ENCODE measurements at regions not wholly inside any gene's neighbourhood (a gene's known extent, or its start where the extent isn't known, plus 50 kb on each side); places are given as distances from the start of the nearest gene placed in this dataset.

GRCh38 chr1:106121728-106122127 is 934.7 kb upstream of the PRMT6 start:
- no peaks in the 10 kb centered on the region for H3K4me1 ChIP-seq (ENCODE audit: insufficient read depth, low read length)
- no peak for TF ChIP-seq EZH2 (IDR thresholded peaks at IDR 0.05; ENCODE audit: borderline replicate concordance, low read depth, low read length, severe bottlenecking)
- no peak for TF ChIP-seq CTCF (IDR thresholded peaks at IDR 0.05; ENCODE audit: borderline replicate concordance, extremely low read depth, low read length, poor library complexity, severe bottlenecking)
- no peak for DNase-seq
- no peaks in the 10 kb centered on the region for H4K20me1 ChIP-seq (ENCODE audit: insufficient read depth, low read length)
- no peak overlapping the region for H3K9ac ChIP-seq (ENCODE audit: low read depth, low read length)
- no peak overlapping the region for H3K4me3 ChIP-seq (ENCODE audit: low read depth in 1 of 2, low read length in 2 of 2)
- no peaks in the 10 kb centered on the region for H3K27me3 ChIP-seq (ENCODE audit: insufficient read depth, low read length, poor library complexity)
- H3K36me3 ChIP-seq (ENCODE audit: insufficient read depth, low read length) = no peaks in the 10 kb centered on the region
- no peak overlapping the region for H3K27ac ChIP-seq (ENCODE audit: low read length)
- H3K9me3 ChIP-seq (ENCODE audit: insufficient read depth, low read length, severe bottlenecking) = peaks cover 23% of the 10 kb centered on the region
- ATAC-seq (ENCODE audit: insufficient read depth, low read depth) = no peak
- no peak overlapping the region for H2AFZ ChIP-seq (ENCODE audit: low read depth, low read length)
- H3K4me2 ChIP-seq (ENCODE audit: insufficient read depth, low read length) = no peak overlapping the region
- no peaks in the 10 kb centered on the region for H3K79me2 ChIP-seq (ENCODE audit: insufficient read depth, low read length)

GRCh38 chr1:106134561-106134960 is 921.9 kb upstream of the PRMT6 start:
- no peak overlapping the region for H3K4me3 ChIP-seq (ENCODE audit: low read depth in 1 of 2, low read length in 2 of 2)
- no peak for ATAC-seq (ENCODE audit: insufficient read depth, low read depth)
- no peaks in the 10 kb centered on the region for H3K79me2 ChIP-seq (ENCODE audit: insufficient read depth, low read length)
- no peak overlapping the region for H3K4me2 ChIP-seq (ENCODE audit: insufficient read depth, low read length)
- no peaks in the 10 kb centered on the region for H3K9me3 ChIP-seq (ENCODE audit: insufficient read depth, low read length, severe bottlenecking)
- H3K9ac ChIP-seq (ENCODE audit: low read depth, low read length) = no peak overlapping the region
- no peak overlapping the region for H3K27ac ChIP-seq (ENCODE audit: low read length)
- no peaks in the 10 kb centered on the region for H3K36me3 ChIP-seq (ENCODE audit: insufficient read depth, low read length)
- no peaks in the 10 kb centered on the region for H3K4me1 ChIP-seq (ENCODE audit: insufficient read depth, low read length)
- DNase-seq = no peak
- H4K20me1 ChIP-seq (ENCODE audit: insufficient read depth, low read length) = no peaks in the 10 kb centered on the region
- H3K27me3 ChIP-seq (ENCODE audit: insufficient read depth, low read length, poor library complexity) = no peaks in the 10 kb centered on the region
- H2AFZ ChIP-seq (ENCODE audit: low read depth, low read length) = no peak overlapping the region
- TF ChIP-seq CTCF (IDR thresholded peaks at IDR 0.05; ENCODE audit: borderline replicate concordance, extremely low read depth, low read length, poor library complexity, severe bottlenecking) = no peak
- TF ChIP-seq EZH2 (IDR thresholded peaks at IDR 0.05; ENCODE audit: borderline replicate concordance, low read depth, low read length, severe bottlenecking) = no peak

GRCh38 chr1:106173101-106173500 is 883.4 kb upstream of the PRMT6 start:
- Histone ChIP-seq H3K4me1 (ENCODE audit: insufficient read depth, low read length) (no peaks in the 10 kb centered on the region), H4K20me1 (ENCODE audit: insufficient read depth, low read length) (no peaks in the 10 kb centered on the region), H3K4me3 (ENCODE audit: low read depth in 1 of 2, low read length in 2 of 2) (no peak overlapping the region), H3K27ac (ENCODE audit: low read length) (no peak overlapping the region), H3K4me2 (ENCODE audit: insufficient read depth, low read length) (no peak overlapping the region), H2AFZ (ENCODE audit: low read depth, low read length) (no peak overlapping the region), H3K27me3 (ENCODE audit: insufficient read depth, low read length, poor library complexity) (no peaks in the 10 kb centered on the region), H3K36me3 (ENCODE audit: insufficient read depth, low read length) (no peaks in the 10 kb centered on the region), H3K79me2 (ENCODE audit: insufficient read depth, low read length) (no peaks in the 10 kb centered on the region), H3K9ac (ENCODE audit: low read depth, low read length) (no peak overlapping the region), H3K9me3 (ENCODE audit: insufficient read depth, low read length, severe bottlenecking) (no peaks in the 10 kb centered on the region)
- TF ChIP-seq EZH2 (IDR thresholded peaks at IDR 0.05; ENCODE audit: borderline replicate concordance, low read depth, low read length, severe bottlenecking) = no peak
- no peak for TF ChIP-seq CTCF (IDR thresholded peaks at IDR 0.05; ENCODE audit: borderline replicate concordance, extremely low read depth, low read length, poor library complexity, severe bottlenecking)
- ATAC-seq (ENCODE audit: insufficient read depth, low read depth) = no peak
- DNase-seq = no peak

GRCh38 chr1:106178791-106179190 is 877.7 kb upstream of the PRMT6 start:
- DNase-seq = no peak
- peaks cover 5% of the 10 kb centered on the region for H3K9me3 ChIP-seq (ENCODE audit: insufficient read depth, low read length, severe bottlenecking)
- H3K79me2 ChIP-seq (ENCODE audit: insufficient read depth, low read length) = no peaks in the 10 kb centered on the region
- no peak overlapping the region for H3K4me2 ChIP-seq (ENCODE audit: insufficient read depth, low read length)
- no peaks in the 10 kb centered on the region for H4K20me1 ChIP-seq (ENCODE audit: insufficient read depth, low read length)
- no peak overlapping the region for H3K27ac ChIP-seq (ENCODE audit: low read length)
- H3K27me3 ChIP-seq (ENCODE audit: insufficient read depth, low read length, poor library complexity) = no peaks in the 10 kb centered on the region
- no peak overlapping the region for H2AFZ ChIP-seq (ENCODE audit: low read depth, low read length)
- no peak for ATAC-seq (ENCODE audit: insufficient read depth, low read depth)
- no peaks in the 10 kb centered on the region for H3K36me3 ChIP-seq (ENCODE audit: insufficient read depth, low read length)
- no peak overlapping the region for H3K9ac ChIP-seq (ENCODE audit: low read depth, low read length)
- H3K4me1 ChIP-seq (ENCODE audit: insufficient read depth, low read length) = no peaks in the 10 kb centered on the region
- TF ChIP-seq CTCF (IDR thresholded peaks at IDR 0.05; ENCODE audit: borderline replicate concordance, extremely low read depth, low read length, poor library complexity, severe bottlenecking) (no peak), EZH2 (IDR thresholded peaks at IDR 0.05; ENCODE audit: borderline replicate concordance, low read depth, low read length, severe bottlenecking) (no peak)
- H3K4me3 ChIP-seq (ENCODE audit: low read depth in 1 of 2, low read length in 2 of 2) = no peak overlapping the region
